Neural cell (in vitro differentiated cells): ENCODE measurements at regions not wholly inside any gene's neighbourhood (a gene's known extent, or its start where the extent isn't known, plus 50 kb on each side); places are given as distances from the start of the nearest gene placed in this dataset.

ENCODE experiments used
- EP300 ChIP-seq: fragments of 450-650 bp; conservative IDR thresholded peaks from 2 replicates; pipeline ENCODE4 v1.6.1; 2014; ENCODE audit warnings: antibody characterized with exemption, mild to moderate bottlenecking, moderate library complexity; ENCODE audit not compliant: poor library complexity, severe bottlenecking
- EZH2 ChIP-seq: fragments of 200-600, 300-800 bp; shearing (Covaris generic), sonication (generic); IDR thresholded peaks from 2 replicates; pipeline ENCODE4 v1.6.1; 2014; ENCODE audit warnings: antibody characterized with exemption, low read length, borderline replicate concordance, mild to moderate bottlenecking; ENCODE audit not compliant: insufficient read depth, poor library complexity, severe bottlenecking
- RAD21 ChIP-seq: fragments of 450-650 bp; conservative IDR thresholded peaks from 2 replicates; pipeline ENCODE4 v1.6.1; 2014; ENCODE audit warnings: antibody characterized with exemption, mild to moderate bottlenecking, moderate library complexity
- TF ChIP-seq, protein P1 (sequence below): fragments of 450-650 bp; IDR thresholded peaks from 2 replicates; pipeline ENCODE4 v1.5.1; 2014; ENCODE audit warnings: antibody characterized with exemption, mild to moderate bottlenecking, moderate library complexity; ENCODE audit not compliant: poor library complexity, severe bottlenecking

DNA sequence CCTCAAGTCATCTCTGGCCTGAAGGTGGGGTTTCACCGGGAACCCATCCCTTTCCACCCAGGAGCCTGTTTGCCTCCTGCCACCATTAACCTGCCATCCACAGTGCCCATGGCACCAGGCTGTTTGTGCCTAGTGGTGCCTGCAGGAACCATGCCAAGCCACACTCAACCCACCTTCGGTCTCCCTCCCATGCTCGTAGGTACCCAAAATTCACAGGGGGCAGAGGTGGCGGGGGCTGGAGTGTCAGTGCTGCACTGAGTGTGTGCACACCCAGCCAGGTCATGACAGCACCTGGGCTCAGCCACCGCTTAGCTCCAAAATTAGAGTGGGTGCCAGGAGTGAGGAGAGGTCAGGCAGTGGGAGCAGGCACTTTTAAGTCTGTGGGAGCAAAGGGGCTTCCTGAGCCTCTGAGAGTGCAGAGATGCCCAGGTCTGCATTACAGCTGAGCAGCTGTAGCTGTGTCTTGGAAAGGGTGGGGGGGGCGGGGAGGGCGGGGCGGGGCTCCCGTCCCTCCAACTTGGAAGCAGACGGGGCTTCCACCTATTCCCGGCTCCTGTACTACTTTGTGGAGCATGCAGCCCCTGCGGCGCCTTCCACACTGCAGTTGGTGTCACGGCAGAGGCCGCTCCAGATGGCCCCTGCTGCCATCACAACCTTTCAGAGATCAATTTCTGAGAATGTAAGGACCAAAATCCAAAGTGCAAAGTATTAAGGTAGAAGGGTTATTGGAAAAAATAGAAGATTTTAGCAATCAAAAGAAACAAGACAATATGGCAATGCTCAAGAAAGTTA, 2396.8 kb upstream of the C9orf72 start:
- no peak for TF ChIP-seq EP300
- TF ChIP-seq, protein P1, sequence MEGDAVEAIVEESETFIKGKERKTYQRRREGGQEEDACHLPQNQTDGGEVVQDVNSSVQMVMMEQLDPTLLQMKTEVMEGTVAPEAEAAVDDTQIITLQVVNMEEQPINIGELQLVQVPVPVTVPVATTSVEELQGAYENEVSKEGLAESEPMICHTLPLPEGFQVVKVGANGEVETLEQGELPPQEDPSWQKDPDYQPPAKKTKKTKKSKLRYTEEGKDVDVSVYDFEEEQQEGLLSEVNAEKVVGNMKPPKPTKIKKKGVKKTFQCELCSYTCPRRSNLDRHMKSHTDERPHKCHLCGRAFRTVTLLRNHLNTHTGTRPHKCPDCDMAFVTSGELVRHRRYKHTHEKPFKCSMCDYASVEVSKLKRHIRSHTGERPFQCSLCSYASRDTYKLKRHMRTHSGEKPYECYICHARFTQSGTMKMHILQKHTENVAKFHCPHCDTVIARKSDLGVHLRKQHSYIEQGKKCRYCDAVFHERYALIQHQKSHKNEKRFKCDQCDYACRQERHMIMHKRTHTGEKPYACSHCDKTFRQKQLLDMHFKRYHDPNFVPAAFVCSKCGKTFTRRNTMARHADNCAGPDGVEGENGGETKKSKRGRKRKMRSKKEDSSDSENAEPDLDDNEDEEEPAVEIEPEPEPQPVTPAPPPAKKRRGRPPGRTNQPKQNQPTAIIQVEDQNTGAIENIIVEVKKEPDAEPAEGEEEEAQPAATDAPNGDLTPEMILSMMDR: no peak
- no peak for TF ChIP-seq RAD21
- no peak for TF ChIP-seq EZH2
